ENCODE measurements at regions not wholly inside any gene's neighbourhood (a gene's known extent, or its start where the extent isn't known, plus 50 kb on each side); places are given as distances from the start of the nearest gene placed in this dataset.

DNA sequence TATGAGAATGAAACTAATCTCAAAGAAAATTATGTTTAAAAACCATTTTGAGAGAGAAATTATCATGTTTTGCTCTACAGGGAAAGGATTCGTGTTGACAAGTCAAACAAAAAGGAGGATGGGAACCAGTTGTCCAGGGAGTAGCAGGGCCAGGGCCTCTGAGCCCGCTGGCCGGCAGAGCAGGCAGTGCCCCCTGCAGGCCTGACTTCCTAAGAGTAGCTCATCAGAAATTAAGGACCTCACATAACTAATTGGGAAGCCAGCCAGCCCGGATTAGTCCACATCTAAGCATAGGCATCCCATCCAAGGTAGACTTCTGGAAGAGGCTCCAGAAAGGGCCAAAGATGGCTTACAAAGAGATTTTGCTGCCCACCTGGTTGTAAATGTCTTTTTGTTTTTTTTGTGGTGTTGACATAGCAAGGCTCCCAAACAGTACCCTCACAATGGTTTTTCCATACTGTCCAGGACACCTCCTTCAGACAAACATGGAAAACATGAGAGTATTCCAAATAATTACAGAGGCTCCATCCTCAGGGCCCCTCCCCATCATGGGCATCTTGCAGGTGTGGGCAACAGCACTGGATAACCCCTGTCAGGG, 241.2 kb upstream of the TANK start:
- Histone ChIP-seq H3K36me3 (no peaks in the 10 kb centered on the region), H3K4me1 (ENCODE audit: control insufficient read depth in 1 of 2, low read depth in 2 of 2) (peaks cover 0 to 16% of the 10 kb centered on the region in 2 donors), H3K27me3 (replicated peaks; ENCODE audit: insufficient read depth) (no peaks in the 10 kb centered on the region), H3K27ac (no peak overlapping the region), H3K4me3 (no peak overlapping the region), H3K9me3 (no peaks in the 10 kb centered on the region)
- TF ChIP-seq, protein P1, sequence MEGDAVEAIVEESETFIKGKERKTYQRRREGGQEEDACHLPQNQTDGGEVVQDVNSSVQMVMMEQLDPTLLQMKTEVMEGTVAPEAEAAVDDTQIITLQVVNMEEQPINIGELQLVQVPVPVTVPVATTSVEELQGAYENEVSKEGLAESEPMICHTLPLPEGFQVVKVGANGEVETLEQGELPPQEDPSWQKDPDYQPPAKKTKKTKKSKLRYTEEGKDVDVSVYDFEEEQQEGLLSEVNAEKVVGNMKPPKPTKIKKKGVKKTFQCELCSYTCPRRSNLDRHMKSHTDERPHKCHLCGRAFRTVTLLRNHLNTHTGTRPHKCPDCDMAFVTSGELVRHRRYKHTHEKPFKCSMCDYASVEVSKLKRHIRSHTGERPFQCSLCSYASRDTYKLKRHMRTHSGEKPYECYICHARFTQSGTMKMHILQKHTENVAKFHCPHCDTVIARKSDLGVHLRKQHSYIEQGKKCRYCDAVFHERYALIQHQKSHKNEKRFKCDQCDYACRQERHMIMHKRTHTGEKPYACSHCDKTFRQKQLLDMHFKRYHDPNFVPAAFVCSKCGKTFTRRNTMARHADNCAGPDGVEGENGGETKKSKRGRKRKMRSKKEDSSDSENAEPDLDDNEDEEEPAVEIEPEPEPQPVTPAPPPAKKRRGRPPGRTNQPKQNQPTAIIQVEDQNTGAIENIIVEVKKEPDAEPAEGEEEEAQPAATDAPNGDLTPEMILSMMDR (IDR thresholded peaks at IDR 0.05), result peak; percentile 25
- ATAC-seq (ENCODE audit: insufficient number of reproducible peaks, low FRiP score, low read depth) (no peak), DNase-seq (ENCODE audit: low spot score) (no peak)

DNA sequence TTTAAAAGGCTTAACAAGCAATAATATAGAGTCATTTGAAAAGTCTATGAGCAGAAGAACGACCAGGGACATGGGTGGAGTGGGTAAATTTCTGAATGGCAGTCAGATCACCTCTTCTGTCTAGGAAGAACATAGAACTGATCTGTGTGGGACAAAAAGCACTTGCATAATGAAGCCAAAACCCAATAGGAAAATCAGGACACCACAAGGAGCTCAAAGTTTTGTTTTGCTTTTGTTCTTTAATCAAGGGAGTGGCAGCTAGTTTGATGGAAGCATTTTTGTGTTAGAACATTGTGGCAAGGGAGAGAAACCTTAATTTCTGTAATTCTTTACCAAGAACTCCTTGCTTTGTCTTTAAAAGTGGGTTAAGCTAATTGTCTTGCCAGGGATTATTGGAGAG, 240.2 kb upstream of the TANK start:
- TF ChIP-seq, protein P1 (IDR thresholded peaks at IDR 0.05), result no peak
- ATAC-seq (ENCODE audit: insufficient number of reproducible peaks, low FRiP score, low read depth) (no peak), DNase-seq (ENCODE audit: low spot score) (no peak)
- H3K36me3 ChIP-seq, result no peaks in the 10 kb centered on the region
- H3K27ac ChIP-seq, result peak overlapping the region in 1 of 2 donors; percentile 22
- H3K4me3 ChIP-seq, result no peak overlapping the region
- no peaks in the 10 kb centered on the region for H3K27me3 ChIP-seq (replicated peaks; ENCODE audit: insufficient read depth)
- peaks cover 0 to 16% of the 10 kb centered on the region in 2 donors for H3K4me1 ChIP-seq (ENCODE audit: control insufficient read depth in 1 of 2, low read depth in 2 of 2)
- no peaks in the 10 kb centered on the region for H3K9me3 ChIP-seq

DNA sequence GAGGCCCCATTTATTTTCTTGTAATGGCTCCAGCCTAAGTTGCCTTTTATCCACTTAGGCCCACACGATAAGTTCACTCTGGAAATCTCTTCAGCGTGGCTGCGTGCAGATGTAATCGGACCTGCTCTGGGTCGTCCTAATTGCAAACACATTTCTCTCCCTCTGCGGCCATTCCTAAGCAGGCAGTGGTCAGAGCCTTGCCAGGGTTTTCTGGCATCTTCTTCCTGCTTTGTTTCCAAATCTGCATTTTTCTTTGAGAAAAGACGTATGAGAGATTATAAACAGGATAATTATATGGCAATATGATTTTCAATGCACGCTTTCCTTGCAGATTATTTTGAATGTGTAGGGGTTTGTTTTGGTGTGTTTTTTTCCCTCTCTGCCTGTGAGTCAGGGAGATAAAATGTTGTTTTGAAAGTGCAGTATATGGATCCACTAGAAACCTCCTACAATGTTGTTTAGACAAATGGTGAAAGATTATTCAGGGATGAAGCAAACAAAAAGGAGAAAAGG, 239.4 kb upstream of the TANK start:
- Histone ChIP-seq H3K27me3 (replicated peaks; ENCODE audit: insufficient read depth) (no peaks in the 10 kb centered on the region), H3K36me3 (no peaks in the 10 kb centered on the region), H3K27ac (peak overlapping the region; percentile 14 to 22), H3K4me1 (ENCODE audit: control insufficient read depth in 1 of 2, low read depth in 2 of 2) (peaks cover 0 to 16% of the 10 kb centered on the region in 2 donors), H3K4me3 (peak overlapping the region; percentile 40), H3K9me3 (no peaks in the 10 kb centered on the region)
- no peak for DNase-seq (ENCODE audit: low spot score)
- TF ChIP-seq, protein P1 (IDR thresholded peaks at IDR 0.05), result no peak
- no peak for ATAC-seq (ENCODE audit: insufficient number of reproducible peaks, low FRiP score, low read depth)

DNA sequence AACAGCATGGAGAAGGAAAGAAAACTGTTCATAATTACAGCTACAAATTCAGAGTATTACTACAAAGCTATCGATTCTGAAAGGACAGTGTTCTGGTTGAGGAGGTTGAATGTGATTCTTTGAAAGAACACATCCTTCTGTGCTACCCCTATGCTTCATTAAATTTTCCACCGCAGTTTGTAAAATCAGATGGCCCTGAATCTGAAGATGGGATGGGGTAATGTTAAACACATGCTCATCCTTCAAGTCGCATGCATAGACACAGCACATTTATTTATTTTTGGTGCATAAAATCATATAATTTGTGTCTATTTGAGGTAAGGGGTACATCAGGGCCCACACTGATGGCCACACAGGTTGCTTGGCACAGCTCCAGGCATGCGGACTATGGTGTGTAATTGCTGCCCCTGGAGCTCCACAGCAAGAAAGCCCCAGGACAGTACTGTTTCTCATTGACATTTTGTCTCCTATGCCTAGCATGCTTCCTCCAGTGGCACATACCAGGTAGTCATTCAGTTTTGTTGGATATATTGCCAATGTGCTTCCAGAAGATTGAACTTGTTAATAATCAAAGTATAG, 238.8 kb upstream of the TANK start:
- Histone ChIP-seq H3K27ac (peak overlapping the region; percentile 14 to 22), H3K36me3 (no peaks in the 10 kb centered on the region), H3K4me3 (no peak overlapping the region), H3K27me3 (replicated peaks; ENCODE audit: insufficient read depth) (no peaks in the 10 kb centered on the region), H3K4me1 (ENCODE audit: control insufficient read depth in 1 of 2, low read depth in 2 of 2) (peaks cover 0 to 16% of the 10 kb centered on the region in 2 donors), H3K9me3 (no peaks in the 10 kb centered on the region)
- ATAC-seq (ENCODE audit: insufficient number of reproducible peaks, low FRiP score, low read depth), result no peak
- TF ChIP-seq, protein P1 (IDR thresholded peaks at IDR 0.05), result no peak
- no peak for DNase-seq (ENCODE audit: low spot score)

DNA sequence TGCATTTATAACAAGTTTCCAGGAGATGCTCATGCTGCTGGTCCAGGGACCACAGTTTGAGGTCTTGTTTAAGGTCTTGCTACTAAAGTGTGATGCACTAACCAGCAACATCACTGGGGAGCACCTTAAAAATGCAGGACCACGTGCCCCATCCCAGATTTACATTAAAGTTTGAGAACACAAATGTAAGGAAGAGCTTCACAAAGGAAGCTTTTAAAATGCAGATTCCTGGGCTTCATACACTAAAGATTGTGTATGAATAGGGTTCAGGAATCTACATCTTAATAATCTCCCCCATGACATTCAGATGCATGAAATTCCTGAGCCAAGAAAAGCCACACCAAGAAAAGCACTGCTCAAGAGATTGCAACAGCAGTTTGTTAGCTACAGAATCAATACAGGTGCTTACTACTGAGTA, 235.3 kb upstream of the TANK start:
- TF ChIP-seq, protein P1 (IDR thresholded peaks at IDR 0.05), result no peak
- Histone ChIP-seq H3K36me3 (no peaks in the 10 kb centered on the region), H3K9me3 (no peaks in the 10 kb centered on the region), H3K27me3 (replicated peaks; ENCODE audit: insufficient read depth) (no peaks in the 10 kb centered on the region), H3K27ac (no peak overlapping the region), H3K4me1 (ENCODE audit: control insufficient read depth in 1 of 2, low read depth in 2 of 2) (peaks cover 13 to 42% of the 10 kb centered on the region in 2 donors), H3K4me3 (no peak overlapping the region)
- ATAC-seq (ENCODE audit: insufficient number of reproducible peaks, low FRiP score, low read depth), result no peak
- no peak for DNase-seq (ENCODE audit: low spot score)
